Transverse colon (tissue), 4 donors: ENCODE measurements at regions not wholly inside any gene's neighbourhood (a gene's known extent, or its start where the extent isn't known, plus 50 kb on each side); places are given as distances from the start of the nearest gene placed in this dataset.

ENCODE experiments used
- DNase-seq: peaks from one replicate; pipeline ENCODE4 v3.0.0-alpha.2; 2019
- H3K27ac ChIP-seq, 4 donors: fragments of 200-600 bp; sonication (generic); 2 replicates each; pipeline ENCODE4 v1.5.1; 2016 to 2018; ENCODE audit warnings: inconsistent platforms in 4 of 4
- H3K27me3 ChIP-seq: fragments of 200-600 bp; sonication (generic); 2 replicates; pipeline ENCODE4 v1.5.1; 2017; ENCODE audit warnings: inconsistent platforms
- H3K36me3 ChIP-seq, 4 donors: fragments of 200-600 bp; sonication (generic); 2 replicates each; pipeline ENCODE4 v1.5.1; 2017 to 2019; ENCODE audit warnings: inconsistent platforms in 4 of 4
- H3K4me1 ChIP-seq, 4 donors: fragments of 200-600 bp; sonication (generic); 2 replicates each; pipeline ENCODE4 v1.5.1; 2017 to 2020; ENCODE audit warnings: inconsistent platforms in 4 of 4
- H3K4me3 ChIP-seq, 4 donors: fragments of 200-600 bp; sonication (generic); 1 replicate in 1 of 4; 2 replicates in 3 of 4; pipeline versions ENCODE4 v1.5.1 to v1.6.1; 2017 to 2019; ENCODE audit warnings: inconsistent platforms in 4 of 4
- H3K9me3 ChIP-seq, 2 donors: fragments of 200-600 bp; sonication (generic); 2 replicates each; pipeline ENCODE4 v1.5.1; 2017 to 2019; ENCODE audit warnings: inconsistent platforms in 2 of 2
- CTCF ChIP-seq, 5 experiments: fragments of 200-600 bp in 3 of 5; fragments of 450-650 bp in 2 of 5; sonication (generic) in 3 of 5; IDR thresholded peaks; 1 replicate in 2 of 5; 2 replicates in 3 of 5; pipeline ENCODE4 v1.5.1; 2016 to 2017; ENCODE audit warnings: antibody characterized with exemption in 5 of 5, inconsistent platforms in 3 of 5, mild to moderate bottlenecking in 2 of 5, moderate library complexity in 1 of 5
- EP300 ChIP-seq: sonication (generic); formaldehyde crosslinking; IDR thresholded peaks from one replicate; pipeline ENCODE4 v1.6.1; 2017; ENCODE audit warnings: antibody characterized with exemption, low read depth
- POLR2A ChIP-seq: fragments of 450-650 bp; IDR thresholded peaks from one replicate; pipeline ENCODE4 v1.6.1; 2016; ENCODE audit warnings: antibody characterized with exemption, mild to moderate bottlenecking, moderate library complexity
- POLR2AphosphoS5 ChIP-seq, 3 donors: sonication (generic); formaldehyde crosslinking; IDR thresholded peaks; one replicate each; pipeline ENCODE4 v1.6.1; 2016; ENCODE audit warnings: antibody characterized with exemption in 3 of 3
- WGBS, 2 donors: methylation state at CpG; one replicate each; pipeline ENCODE4 v1.1.5; 2018; ENCODE audit warnings: low coverage in 1 of 2; 5-methylcytosine and 5-hydroxymethylcytosine counted together
- in situ Hi-C, 4 donors: fragments of 200-750 bp; cut with MboI; loops; one replicate each; pipeline versions ENCODE4 v1.15.0 to v1.15.1; 2017; ENCODE audit warnings: low sequenced_read_pairs in 3 of 4, low pct_ligation_motif_present in 1 of 4, low pct_unique_long_range_greater_than_20kb in 1 of 4
- intact Hi-C: fragments of 100-400 bp; cut with DNase I; formaldehyde crosslinking; loops from one replicate; pipeline ENCODE4 v1.15.1; 2023; ENCODE audit warnings: low total_unique reads
- small RNA-seq, 4 donors: library from RNA; depleted of rRNA; stranded (forward); fragments of <200 nt; gene quantifications; one replicate each; pipeline ENCODE3, GENCODE V24; 2016

- TF ChIP-seq CTCF (IDR thresholded peaks at IDR 0.05) (no peak), EP300 (no peak), POLR2AphosphoS5 (IDR thresholded peaks at IDR 0.05) (no peak), POLR2A (no peak)
- in situ Hi-C loops = no loop called here
Observed at GRCh38 chr21:15679630-15680029, 50.2 kb upstream of the USP25 start.

More at GRCh38 chr21:15679630-15680029, 50.2 kb upstream of the USP25 start:
- no peak overlapping the region for H3K27ac ChIP-seq
- H3K4me3 ChIP-seq = no peak overlapping the region
- intact Hi-C loops = no loop called here
- H3K27me3 ChIP-seq = no peaks in the 10 kb centered on the region
- no peaks in the 10 kb centered on the region for H3K9me3 ChIP-seq
- 68 to 89% methylated on average over 2 to 8 of the region's 8 CpGs for WGBS, 2 donors
- no peak for DNase-seq
- no peaks in the 10 kb centered on the region for H3K36me3 ChIP-seq
- peaks cover 0 to 3% (median 0%) of the 10 kb centered on the region in 4 donors for H3K4me1 ChIP-seq

Small RNA genes lying in the stretch of these regions (small RNA-seq; reads per million reads assigned to genes)
- gene AF246928.1 = 0 reads per million in 4 donors
- gene CYCSP42 = 0 reads per million in 4 donors
- gene RNU6-1326P = 0 reads per million in 4 donors
